ENCODE measurements at regions not wholly inside any gene's neighbourhood (a gene's known extent, or its start where the extent isn't known, plus 50 kb on each side); places are given as distances from the start of the nearest gene placed in this dataset.

GRCh38 chr7:79730971-79731370, 277.5 kb upstream of the MAGI2 start:
- no peak for TF ChIP-seq POLR2AphosphoS5 (IDR thresholded peaks at IDR 0.05; ENCODE audit: low read depth, low read length)
- TF ChIP-seq TAF1 (IDR thresholded peaks at IDR 0.05; ENCODE audit: borderline replicate concordance, low read depth, low read length), result no peak

All from GM12892 (cell line).